ENCODE measurements at regions not wholly inside any gene's neighbourhood (a gene's known extent, or its start where the extent isn't known, plus 50 kb on each side); places are given as distances from the start of the nearest gene placed in this dataset.

- Histone ChIP-seq H2AFZ (ENCODE audit: low read length) (no peak overlapping the region), H3K27me3 (ENCODE audit: low read length) (no peaks in the 10 kb centered on the region), H3K4me3 (ENCODE audit: low read length) (no peak overlapping the region), H3K9ac (ENCODE audit: low read length) (no peak overlapping the region), H3K9me3 (ENCODE audit: low read length) (no peaks in the 10 kb centered on the region), H4K20me1 (ENCODE audit: low read length) (no peaks in the 10 kb centered on the region), H3K27ac (ENCODE audit: low read length) (peak overlapping the region; percentile 57), H3K79me2 (ENCODE audit: low read length) (no peaks in the 10 kb centered on the region), H3K4me2 (ENCODE audit: low read length) (peak overlapping the region; percentile 50), H3K9me2 (replicated peaks; ENCODE audit: low read length) (no peaks in the 10 kb centered on the region), H3K4me1 (ENCODE audit: insufficient read depth, low read length) (peaks cover 44% of the 10 kb centered on the region), H3K36me3 (ENCODE audit: low read depth, low read length) (no peaks in the 10 kb centered on the region), H3F3A (ENCODE audit: low read length, unreplicated experiment) (no peaks in the 10 kb centered on the region)
- POLR2A ChIA-PET (ENCODE audit: unreplicated experiment) = interaction anchor here (1.3 kb wide), 1 partner anchor 11 kb away, joined by 13 read pairs; no protein-coding TSS in a partner anchor
- DNase-seq (no peak), ATAC-seq (peak; percentile 9; the same call in 1 of the 2 replicates)
- intact Hi-C loops (cut with micrococcal nuclease) = loop anchor here (10.0 kb wide), 1 partner anchor 1602 kb away; no protein-coding TSS in a partner anchor
- TF ChIP-seq, protein P1, sequence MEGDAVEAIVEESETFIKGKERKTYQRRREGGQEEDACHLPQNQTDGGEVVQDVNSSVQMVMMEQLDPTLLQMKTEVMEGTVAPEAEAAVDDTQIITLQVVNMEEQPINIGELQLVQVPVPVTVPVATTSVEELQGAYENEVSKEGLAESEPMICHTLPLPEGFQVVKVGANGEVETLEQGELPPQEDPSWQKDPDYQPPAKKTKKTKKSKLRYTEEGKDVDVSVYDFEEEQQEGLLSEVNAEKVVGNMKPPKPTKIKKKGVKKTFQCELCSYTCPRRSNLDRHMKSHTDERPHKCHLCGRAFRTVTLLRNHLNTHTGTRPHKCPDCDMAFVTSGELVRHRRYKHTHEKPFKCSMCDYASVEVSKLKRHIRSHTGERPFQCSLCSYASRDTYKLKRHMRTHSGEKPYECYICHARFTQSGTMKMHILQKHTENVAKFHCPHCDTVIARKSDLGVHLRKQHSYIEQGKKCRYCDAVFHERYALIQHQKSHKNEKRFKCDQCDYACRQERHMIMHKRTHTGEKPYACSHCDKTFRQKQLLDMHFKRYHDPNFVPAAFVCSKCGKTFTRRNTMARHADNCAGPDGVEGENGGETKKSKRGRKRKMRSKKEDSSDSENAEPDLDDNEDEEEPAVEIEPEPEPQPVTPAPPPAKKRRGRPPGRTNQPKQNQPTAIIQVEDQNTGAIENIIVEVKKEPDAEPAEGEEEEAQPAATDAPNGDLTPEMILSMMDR (conservative IDR thresholded peaks at IDR 0.05; ENCODE audit: low read depth, low read length) = no peak
- TF ChIP-seq EZH2phosphoT487 (IDR thresholded peaks at IDR 0.05; ENCODE audit: borderline replicate concordance, low read length) = no peak
- TF ChIP-seq EZH2 (IDR thresholded peaks at IDR 0.05; ENCODE audit: low read length, unreplicated experiment) = no peak
- BruUV-seq (replicated peaks) = no TSS peak
- CTCF ChIA-PET = no interaction called here
Observed at GRCh38 chrX:20373063-20373462, 106.4 kb upstream of the RPS6KA3 start.

- Histone ChIP-seq H3K9me3 (ENCODE audit: low read length) (no peaks in the 10 kb centered on the region), H3K4me1 (ENCODE audit: insufficient read depth, low read length) (peaks cover 38% of the 10 kb centered on the region), H3F3A (ENCODE audit: low read length, unreplicated experiment) (no peaks in the 10 kb centered on the region), H3K4me2 (ENCODE audit: low read length) (peak overlapping the region; percentile 50), H3K4me3 (ENCODE audit: low read length) (no peak overlapping the region), H3K27me3 (ENCODE audit: low read length) (no peaks in the 10 kb centered on the region), H2AFZ (ENCODE audit: low read length) (no peak overlapping the region), H3K27ac (ENCODE audit: low read length) (peak overlapping the region; percentile 57), H3K9ac (ENCODE audit: low read length) (no peak overlapping the region), H3K36me3 (ENCODE audit: low read depth, low read length) (no peaks in the 10 kb centered on the region), H3K79me2 (ENCODE audit: low read length) (no peaks in the 10 kb centered on the region), H3K9me2 (replicated peaks; ENCODE audit: low read length) (no peaks in the 10 kb centered on the region), H4K20me1 (ENCODE audit: low read length) (no peaks in the 10 kb centered on the region)
- ATAC-seq (peak; percentile 95), DNase-seq (peak; percentile 79)
- TF ChIP-seq, protein P1 (conservative IDR thresholded peaks at IDR 0.05; ENCODE audit: low read depth, low read length) = no peak
- TF ChIP-seq EZH2 (IDR thresholded peaks at IDR 0.05; ENCODE audit: low read length, unreplicated experiment) (no peak), EZH2phosphoT487 (IDR thresholded peaks at IDR 0.05; ENCODE audit: borderline replicate concordance, low read length) (no peak)
- BruUV-seq (replicated peaks) = no TSS peak
- POLR2A ChIA-PET (ENCODE audit: unreplicated experiment) = interaction anchor here (1.3 kb wide), 1 partner anchor 10 kb away, joined by 13 read pairs; no protein-coding TSS in a partner anchor
- CTCF ChIA-PET = interaction anchor here (0.7 kb wide), 1 partner anchor 230 kb away, joined by 3 read pairs; no protein-coding TSS in a partner anchor
- intact Hi-C loops (cut with micrococcal nuclease) = loop anchor here (10.0 kb wide), 1 partner anchor 1602 kb away; no protein-coding TSS in a partner anchor
Observed at GRCh38 chrX:20372533-20372932, 105.8 kb upstream of the RPS6KA3 start.

GRCh38 chrX:20369468-20369867, 102.8 kb upstream of the RPS6KA3 start:
- Histone ChIP-seq H3K79me2 (ENCODE audit: low read length) (no peaks in the 10 kb centered on the region), H2AFZ (ENCODE audit: low read length) (no peak overlapping the region), H3K27ac (ENCODE audit: low read length) (no peak overlapping the region), H3K9me3 (ENCODE audit: low read length) (no peaks in the 10 kb centered on the region), H3K9me2 (replicated peaks; ENCODE audit: low read length) (no peaks in the 10 kb centered on the region), H3F3A (ENCODE audit: low read length, unreplicated experiment) (no peaks in the 10 kb centered on the region), H3K4me1 (ENCODE audit: insufficient read depth, low read length) (peaks cover 25% of the 10 kb centered on the region), H3K27me3 (ENCODE audit: low read length) (no peaks in the 10 kb centered on the region), H3K36me3 (ENCODE audit: low read depth, low read length) (no peaks in the 10 kb centered on the region), H3K4me3 (ENCODE audit: low read length) (no peak overlapping the region), H4K20me1 (ENCODE audit: low read length) (no peaks in the 10 kb centered on the region), H3K9ac (ENCODE audit: low read length) (no peak overlapping the region), H3K4me2 (ENCODE audit: low read length) (no peak overlapping the region)
- TF ChIP-seq, protein P1 (conservative IDR thresholded peaks at IDR 0.05; ENCODE audit: low read depth, low read length) = no peak
- TF ChIP-seq EZH2 (IDR thresholded peaks at IDR 0.05; ENCODE audit: low read length, unreplicated experiment) (no peak), EZH2phosphoT487 (IDR thresholded peaks at IDR 0.05; ENCODE audit: borderline replicate concordance, low read length) (no peak)
- CTCF ChIA-PET = no interaction called here
- ATAC-seq (no peak), DNase-seq (no peak)
- POLR2A ChIA-PET (ENCODE audit: unreplicated experiment) = interaction anchor here (0.6 kb wide), 1 partner anchor 228 kb away, joined by 3 read pairs; the partner anchor contains the start of gene EIF1AX
- no TSS peak for BruUV-seq (replicated peaks)
- intact Hi-C loops (cut with micrococcal nuclease) = no loop called here

Measured in PC-3 (cell line).